Esophagus squamous epithelium (tissue), 5 donors: ENCODE measurements at regions not wholly inside any gene's neighbourhood (a gene's known extent, or its start where the extent isn't known, plus 50 kb on each side); places are given as distances from the start of the nearest gene placed in this dataset.

Experiments used
- DNase-seq: peaks from one replicate; lab custom pipeline; 2025; lab: John Stamatoyannopoulos, UW
- H3K27ac ChIP-seq, 4 donors: fragments of 200-600 bp; sonication (generic); one replicate each; pipeline ENCODE4 v1.5.1; 2016 to 2019; ENCODE audit warnings: mild to moderate bottlenecking in 1 of 4
- H3K27me3 ChIP-seq, 4 donors: fragments of 200-600 bp; sonication (generic); 1 replicate in 3 of 4; 2 replicates in 1 of 4; pipeline versions ENCODE4 v1.5.1 to v1.6.0; 2017 to 2021; ENCODE audit warnings: antibody characterized with exemption in 1 of 4
- H3K36me3 ChIP-seq, 3 donors: fragments of 200-600 bp; sonication (generic); one replicate each; pipeline ENCODE4 v1.5.1; 2016 to 2019
- H3K4me1 ChIP-seq, 3 donors: fragments of 200-600 bp; sonication (generic); one replicate each; pipeline ENCODE4 v1.5.1; 2017 to 2019
- H3K4me3 ChIP-seq, 4 donors: fragments of 200-600 bp; sonication (generic); 1 replicate in 3 of 4; 2 replicates in 1 of 4; pipeline ENCODE4 v1.5.1; 2016 to 2019; ENCODE audit warnings: mild to moderate bottlenecking in 2 of 4, moderate library complexity in 1 of 4
- H3K9me3 ChIP-seq, 3 donors: fragments of 200-600 bp; sonication (generic); one replicate each; pipeline ENCODE4 v1.5.1; 2016 to 2019
- POLR2A ChIP-seq, 4 donors: fragments of 450-650 bp; IDR thresholded peaks; one replicate each; pipeline ENCODE4 v1.6.1; 2017; ENCODE audit warnings: antibody characterized with exemption in 4 of 4, mild to moderate bottlenecking in 4 of 4, moderate library complexity in 3 of 4
- WGBS, 2 donors: methylation state at CpG; one replicate each; pipeline ENCODE4 v1.1.5; 2018; 5-methylcytosine and 5-hydroxymethylcytosine counted together
- intact Hi-C: fragments of 100-400 bp; cut with DNase I; formaldehyde crosslinking; loops from one replicate; pipeline ENCODE4 v1.15.0; 2022
- TF ChIP-seq, protein P1 (sequence below), 6 experiments: fragments of 450-650 bp in 4 of 6; fragments of 200-600 bp in 2 of 6; sonication (generic) in 2 of 6; IDR thresholded peaks; one replicate each; pipeline ENCODE4 v1.5.1; 2016 to 2019; ENCODE audit warnings: antibody characterized with exemption in 6 of 6, mild to moderate bottlenecking in 4 of 6, moderate library complexity in 4 of 6
- donor health status: DM: yes; HTN: yes; CAD: no.

- Histone ChIP-seq H3K36me3 (no peaks in the 10 kb centered on the region), H3K27ac (no peak overlapping the region), H3K4me1 (no peaks in the 10 kb centered on the region), H3K4me3 (no peak overlapping the region), H3K27me3 (peaks cover 0 to 82% (median 0%) of the 10 kb centered on the region in 4 donors), H3K9me3 (no peaks in the 10 kb centered on the region)
- 77 to 92% methylated on average over 11 to 21 of the region's 21 CpGs for WGBS, 2 donors
- no peak for DNase-seq
- TF ChIP-seq POLR2A (IDR thresholded peaks at IDR 0.05): no peak
- TF ChIP-seq, protein P1, sequence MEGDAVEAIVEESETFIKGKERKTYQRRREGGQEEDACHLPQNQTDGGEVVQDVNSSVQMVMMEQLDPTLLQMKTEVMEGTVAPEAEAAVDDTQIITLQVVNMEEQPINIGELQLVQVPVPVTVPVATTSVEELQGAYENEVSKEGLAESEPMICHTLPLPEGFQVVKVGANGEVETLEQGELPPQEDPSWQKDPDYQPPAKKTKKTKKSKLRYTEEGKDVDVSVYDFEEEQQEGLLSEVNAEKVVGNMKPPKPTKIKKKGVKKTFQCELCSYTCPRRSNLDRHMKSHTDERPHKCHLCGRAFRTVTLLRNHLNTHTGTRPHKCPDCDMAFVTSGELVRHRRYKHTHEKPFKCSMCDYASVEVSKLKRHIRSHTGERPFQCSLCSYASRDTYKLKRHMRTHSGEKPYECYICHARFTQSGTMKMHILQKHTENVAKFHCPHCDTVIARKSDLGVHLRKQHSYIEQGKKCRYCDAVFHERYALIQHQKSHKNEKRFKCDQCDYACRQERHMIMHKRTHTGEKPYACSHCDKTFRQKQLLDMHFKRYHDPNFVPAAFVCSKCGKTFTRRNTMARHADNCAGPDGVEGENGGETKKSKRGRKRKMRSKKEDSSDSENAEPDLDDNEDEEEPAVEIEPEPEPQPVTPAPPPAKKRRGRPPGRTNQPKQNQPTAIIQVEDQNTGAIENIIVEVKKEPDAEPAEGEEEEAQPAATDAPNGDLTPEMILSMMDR (IDR thresholded peaks at IDR 0.05): no peak
- intact Hi-C loops: no loop called here
Observed at GRCh38 chr18:78816916-78817315, 162.7 kb upstream of the SALL3 start.

DNA sequence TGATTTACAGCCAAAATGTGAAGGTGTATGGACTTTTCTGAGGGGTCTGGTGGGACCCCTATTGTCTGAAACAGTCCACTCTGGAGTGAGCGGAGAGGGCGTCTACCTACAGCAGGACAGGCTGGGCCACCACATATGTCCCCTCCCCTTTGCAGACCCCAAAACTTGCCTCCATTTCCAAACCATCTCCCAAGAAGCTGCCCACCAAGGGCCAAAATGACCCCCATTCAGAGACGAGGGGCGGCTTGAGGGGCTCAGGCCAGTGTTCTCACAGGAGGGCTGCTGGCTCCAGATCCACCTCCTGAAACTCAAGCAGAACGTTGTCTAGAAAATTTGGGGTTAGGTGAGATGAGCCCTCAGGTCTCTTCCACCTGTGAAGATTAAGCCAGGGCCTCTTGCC lies 161.1 kb upstream of the SALL3 start:
- no peak overlapping the region for H3K4me3 ChIP-seq
- H3K4me1 ChIP-seq: no peaks in the 10 kb centered on the region
- no peaks in the 10 kb centered on the region for H3K9me3 ChIP-seq
- intact Hi-C loops: no loop called here
- DNase-seq: no peak
- WGBS, 2 donors: 92% methylated on average over 2 of the region's 5 CpGs; no CpG with 5 or more reads in 1 of the 2 donors
- H3K27me3 ChIP-seq: peaks cover 0 to 81% (median 0%) of the 10 kb centered on the region in 4 donors
- TF ChIP-seq POLR2A (IDR thresholded peaks at IDR 0.05): no peak
- TF ChIP-seq, protein P1 (IDR thresholded peaks at IDR 0.05): no peak
- H3K36me3 ChIP-seq: no peaks in the 10 kb centered on the region
- H3K27ac ChIP-seq: no peak overlapping the region

- peaks cover 0 to 79% (median 0%) of the 10 kb centered on the region in 4 donors for H3K27me3 ChIP-seq
Observed at GRCh38 chr18:78818961-78819360, 160.7 kb upstream of the SALL3 start.

GRCh38 chr18:78820161-78820834 lies 159.3 kb upstream of the SALL3 start:
- Histone ChIP-seq H3K27me3 (peaks cover 0 to 83% (median 0%) of the 10 kb centered on the region in 4 donors), H3K27ac (no peak overlapping the region), H3K4me1 (no peaks in the 10 kb centered on the region), H3K36me3 (no peaks in the 10 kb centered on the region), H3K9me3 (no peaks in the 10 kb centered on the region), H3K4me3 (no peak overlapping the region)
- DNase-seq: no peak
- TF ChIP-seq POLR2A (IDR thresholded peaks at IDR 0.05): no peak
- TF ChIP-seq, protein P1 (IDR thresholded peaks at IDR 0.05): no peak
- 54 to 61% methylated on average over 12 to 14 of the region's 14 CpGs for WGBS, 2 donors
- intact Hi-C loops: no loop called here

More at GRCh38 chr18:78818961-78819360, 160.7 kb upstream of the SALL3 start:
- TF ChIP-seq POLR2A (IDR thresholded peaks at IDR 0.05): no peak
- TF ChIP-seq, protein P1 (IDR thresholded peaks at IDR 0.05): no peak
- Histone ChIP-seq H3K9me3 (no peaks in the 10 kb centered on the region), H3K36me3 (no peaks in the 10 kb centered on the region), H3K4me3 (no peak overlapping the region), H3K4me1 (no peaks in the 10 kb centered on the region), H3K27ac (no peak overlapping the region)
- WGBS, 2 donors: no CpG with 5 or more reads among the region's 2 CpGs
- intact Hi-C loops: no loop called here
- DNase-seq: no peak

DNA sequence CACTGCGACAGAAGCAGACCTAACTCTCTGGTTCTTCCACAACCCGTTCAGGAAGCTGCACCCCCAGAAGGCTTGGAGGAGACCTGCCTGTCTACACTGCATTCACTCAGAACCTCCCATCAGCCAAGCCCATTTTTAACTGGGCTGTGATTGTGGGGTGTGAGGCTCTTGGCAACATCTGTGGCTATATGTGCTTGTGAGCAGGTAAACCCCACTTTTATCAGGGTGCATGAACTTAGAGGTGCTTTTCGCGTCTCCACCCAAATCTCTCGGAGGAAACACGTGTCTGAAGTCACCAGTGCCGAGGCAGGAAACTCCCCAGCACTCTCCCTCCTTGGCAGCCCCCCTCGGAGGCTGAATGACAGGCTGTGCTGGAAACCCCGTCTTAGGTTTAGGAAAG lies 158.2 kb upstream of the SALL3 start:
- TF ChIP-seq POLR2A (IDR thresholded peaks at IDR 0.05): no peak
- TF ChIP-seq, protein P1 (IDR thresholded peaks at IDR 0.05): no peak
- H3K9me3 ChIP-seq: no peaks in the 10 kb centered on the region
- no peak overlapping the region for H3K27ac ChIP-seq
- H3K4me3 ChIP-seq: no peak overlapping the region
- intact Hi-C loops: no loop called here
- peaks cover 0 to 73% (median 0%) of the 10 kb centered on the region in 4 donors for H3K27me3 ChIP-seq
- DNase-seq: no peak
- 54 to 69% methylated on average over 8 to 9 of the region's 9 CpGs for WGBS, 2 donors
- H3K36me3 ChIP-seq: no peaks in the 10 kb centered on the region
- H3K4me1 ChIP-seq: no peaks in the 10 kb centered on the region
